ENCODE measurements at regions not wholly inside any gene's neighbourhood (a gene's known extent, or its start where the extent isn't known, plus 50 kb on each side); places are given as distances from the start of the nearest gene placed in this dataset.
"Not testable (repeated sequence)": the region's sequence is repeated elsewhere in the genome, so short reads cannot be mapped to it uniquely, and the experiment has no call there.

DNA sequence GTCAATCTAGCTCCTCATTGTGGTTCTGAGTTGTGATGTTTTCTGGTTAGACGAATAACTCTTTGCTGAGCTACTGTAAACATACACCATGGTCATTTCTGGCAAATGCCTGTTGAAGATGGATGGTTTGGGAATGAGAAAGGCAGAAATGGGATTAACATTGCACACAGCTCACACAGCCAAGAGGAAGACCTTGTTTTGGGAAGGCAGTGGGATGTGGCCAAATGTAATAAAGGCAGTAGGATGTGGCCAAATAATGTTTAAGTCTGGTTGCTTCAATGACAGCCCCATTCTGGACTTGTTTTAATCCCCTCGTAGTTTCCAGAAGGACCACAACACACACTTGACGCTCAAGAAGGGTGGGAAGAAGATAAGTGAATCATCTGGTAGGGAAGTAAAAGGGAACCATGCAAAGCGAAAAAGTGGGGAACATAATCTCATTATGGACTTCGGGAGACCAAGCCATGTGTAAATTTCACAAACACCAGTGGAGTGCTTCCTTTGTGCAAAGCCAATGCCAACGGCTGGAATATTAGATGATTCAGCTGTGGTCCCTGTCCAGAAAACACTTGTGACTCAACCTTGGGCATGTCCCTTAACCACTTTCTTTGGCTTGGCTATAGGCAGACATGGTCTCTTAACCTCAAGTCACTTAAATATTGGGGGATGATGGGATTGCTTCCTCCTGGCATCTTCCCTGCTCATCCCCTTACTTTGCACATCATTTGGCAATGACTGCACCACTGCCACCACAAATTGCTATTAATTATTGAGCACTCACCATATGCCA, 284.4 kb upstream of the CRY1 start:
- no peak for DNase-seq

DNA sequence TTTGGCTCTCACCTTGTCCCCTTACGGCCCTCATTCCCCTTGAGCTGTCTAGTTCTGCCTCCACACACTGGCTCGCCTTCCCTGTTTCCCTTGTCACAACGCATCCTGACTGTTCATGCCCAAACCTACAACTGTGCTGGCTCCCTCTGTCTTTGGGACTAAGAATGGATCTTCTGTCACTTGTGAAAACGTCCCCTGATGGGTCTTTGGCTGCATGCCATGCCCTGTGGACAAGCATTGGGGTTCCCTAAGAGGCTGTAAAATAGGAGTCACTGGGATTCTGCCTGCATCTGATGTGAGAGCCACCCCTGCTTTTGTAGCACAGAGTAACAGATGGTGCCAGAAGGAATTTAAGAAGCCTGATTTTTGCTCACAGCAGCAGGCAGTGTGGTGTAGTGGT, 285.3 kb upstream of the CRY1 start:
- no peak for DNase-seq

DNA sequence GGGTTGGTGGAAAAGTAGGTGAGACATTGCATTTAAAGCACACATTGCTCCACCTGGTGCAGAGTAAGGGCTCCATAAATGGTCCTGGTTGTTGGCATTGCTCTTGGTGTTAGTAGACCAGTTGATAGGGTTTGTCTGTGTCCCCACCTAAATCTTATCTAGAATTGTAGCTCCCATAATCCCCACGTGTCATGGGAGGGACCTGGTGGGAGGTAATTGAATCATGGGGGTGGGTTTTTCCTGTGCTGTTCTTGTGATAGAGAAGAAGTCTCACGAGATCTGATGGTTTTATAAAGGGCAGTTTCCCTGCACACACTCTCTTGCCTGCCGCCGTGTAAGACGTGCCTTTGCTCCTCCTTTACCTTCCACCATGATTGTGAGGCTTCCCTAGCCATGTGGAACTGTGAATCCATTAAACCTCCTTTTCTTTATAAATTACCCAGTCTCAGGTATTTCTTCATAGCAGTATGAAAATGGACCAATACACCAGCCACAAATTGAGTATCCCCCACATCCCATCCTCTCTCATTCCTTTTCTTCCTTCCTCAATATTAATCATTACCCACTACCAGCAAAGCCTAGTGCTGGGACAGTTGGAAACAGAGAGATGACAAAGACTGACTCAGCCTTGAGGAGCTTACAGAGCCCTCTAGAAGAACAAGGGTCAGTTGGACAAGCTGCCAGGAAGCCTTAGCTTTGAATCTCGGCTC, 285.9 kb upstream of the CRY1 start:
- DNase-seq: not testable (repeated sequence)

DNA sequence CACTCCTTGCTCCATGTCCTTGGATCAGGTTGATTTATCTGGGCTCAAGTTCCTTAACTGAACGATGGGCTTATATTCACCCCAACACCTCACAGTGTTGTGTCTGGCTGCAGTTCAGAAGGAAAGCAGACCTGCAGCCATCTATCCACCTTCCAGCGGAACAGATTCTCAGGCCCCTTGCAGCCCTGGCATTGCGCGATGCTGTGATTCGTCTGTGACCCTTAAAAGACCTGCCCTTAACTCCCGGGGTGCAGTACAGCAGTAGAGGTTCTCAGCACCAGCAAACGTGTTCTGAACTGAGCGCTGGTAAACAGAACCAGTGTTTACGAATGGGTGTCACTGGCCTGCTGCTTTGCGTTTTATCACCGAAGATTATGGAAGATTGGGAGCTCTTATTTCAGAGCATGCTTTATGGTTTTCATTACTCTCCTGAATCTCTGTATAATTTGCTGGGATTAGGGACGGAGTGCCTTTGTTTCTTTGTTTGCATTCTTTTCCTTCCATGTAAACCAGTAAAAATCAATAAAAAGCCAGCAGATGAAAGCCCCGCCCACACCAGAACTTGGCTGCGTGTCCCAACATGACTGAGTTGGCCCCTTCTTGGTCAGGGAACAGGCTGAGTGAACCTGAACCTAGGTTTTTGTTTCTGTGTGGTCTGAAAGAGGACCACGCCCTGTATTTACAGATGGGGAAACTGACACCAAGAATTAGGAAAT, 286.7 kb upstream of the CRY1 start:
- DNase-seq: no peak

DNA sequence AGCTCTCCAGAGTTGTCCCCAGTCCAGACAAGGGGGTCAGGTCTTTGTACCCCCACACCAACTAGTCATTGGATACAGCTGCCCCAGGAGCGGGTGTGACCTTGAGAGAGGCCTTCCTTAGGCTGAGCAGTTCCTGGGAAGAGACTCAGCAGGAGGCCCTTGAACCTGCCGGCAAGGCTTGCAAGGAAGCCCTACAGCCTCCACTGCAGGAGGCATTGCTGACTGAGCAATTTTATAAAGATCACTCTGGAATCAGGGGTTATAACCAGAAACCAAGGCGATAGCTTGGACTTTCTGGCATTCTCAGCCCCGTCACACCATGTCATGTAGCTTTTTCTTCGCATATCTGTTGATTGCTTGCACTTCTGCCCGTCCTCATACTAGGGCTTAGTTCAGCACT, 291.3 kb upstream of the CRY1 start:
- no peak for DNase-seq

DNA sequence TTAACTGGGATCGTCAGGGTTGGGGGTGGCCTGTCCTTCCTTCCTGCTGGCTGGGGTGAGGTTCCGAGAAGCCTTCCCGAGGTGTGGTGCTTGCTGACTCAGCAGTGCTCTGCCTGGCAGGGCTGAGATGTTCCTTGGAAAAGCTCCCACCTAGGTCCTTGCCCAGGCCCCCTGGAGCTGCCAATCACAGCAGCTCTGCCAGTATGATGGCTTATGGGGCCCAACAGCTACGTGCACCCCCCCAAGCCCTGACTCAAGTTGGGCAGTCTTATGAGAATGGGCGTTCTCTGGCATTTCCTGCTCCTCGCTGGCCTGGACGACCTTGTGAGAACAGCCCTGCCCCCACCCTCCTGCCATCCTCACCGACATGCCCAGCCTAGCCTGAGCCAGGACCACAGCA, 292.2 kb upstream of the CRY1 start:
- DNase-seq: no peak

DNA sequence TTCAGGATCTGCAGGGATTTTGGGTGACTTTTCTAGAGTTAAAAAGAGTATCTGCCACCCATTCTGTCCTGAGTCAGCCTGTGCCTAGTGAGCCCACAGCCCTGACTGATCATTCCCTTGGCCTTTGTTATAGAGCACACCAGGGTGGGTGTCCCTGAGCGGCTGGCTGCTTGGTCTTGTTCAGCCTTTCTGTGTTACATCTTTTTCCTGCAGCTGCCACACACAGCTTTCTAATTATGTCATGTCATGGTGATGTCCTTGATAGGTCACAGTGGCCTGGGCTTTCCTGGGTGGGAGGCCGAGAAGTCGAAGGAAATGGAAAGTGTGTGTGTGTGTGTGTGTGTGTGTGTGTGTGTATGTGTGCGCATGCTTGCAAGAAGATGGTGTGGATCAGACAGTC, 293.2 kb upstream of the CRY1 start:
- no peak for DNase-seq

DNA sequence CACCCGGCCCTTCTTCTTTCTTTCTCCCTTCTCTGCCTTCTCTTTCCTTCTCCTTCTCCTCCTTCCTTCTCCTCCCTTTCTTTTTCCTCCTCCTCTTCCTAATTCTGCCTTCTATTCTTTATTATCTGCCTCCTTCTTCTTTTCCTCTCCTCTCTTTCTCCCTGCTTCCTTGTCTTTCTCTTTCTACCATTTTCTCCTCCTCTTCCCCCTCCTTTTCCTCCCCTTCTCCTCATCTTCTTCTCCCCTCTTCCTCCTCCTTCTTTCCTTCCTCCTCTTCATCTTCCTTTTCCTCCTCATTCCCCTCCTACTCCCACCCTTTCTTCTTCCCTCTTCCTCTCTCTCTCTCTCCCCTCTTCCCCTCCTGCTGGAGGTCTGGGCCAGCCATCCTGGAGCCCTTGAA, 294.9 kb upstream of the CRY1 start:
- no peak for DNase-seq

DNA sequence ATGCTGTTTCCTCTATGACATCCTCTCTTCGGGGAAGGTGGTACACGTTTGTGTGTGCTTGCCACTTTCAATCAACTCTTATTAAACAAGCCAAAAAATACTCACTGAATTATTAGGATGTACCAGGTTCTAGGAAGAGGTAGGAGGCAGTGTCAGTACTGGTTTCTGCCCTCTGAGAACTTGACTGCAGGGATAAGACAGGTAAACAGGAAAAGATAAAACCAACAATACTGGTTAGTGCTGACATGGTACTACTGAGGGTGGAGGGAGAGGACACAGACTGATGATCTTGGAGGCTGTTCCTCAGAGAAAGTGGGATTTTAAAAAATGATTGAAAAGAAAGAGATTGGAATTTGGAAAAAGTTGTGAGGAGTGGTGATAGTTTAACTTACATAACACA, 295.2 kb upstream of the PWP1 start:
- no peak for DNase-seq

DNA sequence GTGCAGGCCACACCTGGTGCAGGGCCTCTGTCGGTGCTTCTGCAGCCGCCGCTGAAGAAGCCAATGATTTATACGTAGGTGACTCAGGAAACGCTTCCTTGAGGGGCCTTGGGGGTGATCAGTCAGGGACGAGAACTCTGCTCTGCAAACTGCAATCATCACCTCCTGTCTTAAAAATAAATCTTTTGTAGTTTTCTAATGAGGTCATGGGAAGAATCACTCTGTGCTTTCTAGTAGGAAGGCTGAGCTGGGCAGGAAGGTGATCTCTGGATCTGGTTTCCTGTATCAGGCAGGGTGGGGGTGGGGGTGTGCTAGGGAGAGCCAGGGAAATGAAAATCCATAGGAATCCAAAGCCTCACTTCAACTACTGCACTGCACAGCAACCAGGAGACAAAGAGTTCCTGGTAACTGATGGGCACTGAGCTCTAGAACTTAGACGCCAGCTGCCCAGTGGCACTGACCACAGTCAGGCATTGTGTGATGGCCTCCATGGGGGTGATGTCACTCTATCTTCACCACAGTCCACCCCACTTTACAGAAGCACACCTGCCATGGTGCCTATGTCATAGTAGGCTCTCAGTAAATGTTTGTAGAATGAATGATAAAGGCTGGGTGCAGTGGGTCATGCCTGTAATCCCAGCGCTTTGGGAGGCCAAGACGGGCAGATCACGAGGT, 292.4 kb upstream of the PWP1 start:
- no peak for DNase-seq

DNA sequence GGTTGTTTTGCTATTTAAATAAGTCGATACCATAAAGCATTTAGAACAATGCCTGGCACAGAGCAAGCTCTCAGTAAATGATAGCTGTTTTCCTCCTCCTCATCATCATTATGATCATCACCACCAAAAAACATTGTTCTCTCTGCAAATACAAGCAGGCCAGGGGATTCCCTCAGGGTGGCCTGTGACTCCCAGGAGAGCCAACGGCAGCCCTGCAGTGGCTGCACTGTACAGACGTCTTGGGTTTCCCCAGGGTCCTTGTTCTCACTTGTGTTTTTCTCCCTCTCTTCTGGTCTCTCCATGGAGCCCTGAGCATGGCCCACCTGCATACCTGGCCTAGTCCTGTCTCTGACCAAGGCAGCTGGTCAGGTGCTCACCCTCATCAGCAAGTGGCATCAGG, 290.9 kb upstream of the PWP1 start:
- DNase-seq: no peak

DNA sequence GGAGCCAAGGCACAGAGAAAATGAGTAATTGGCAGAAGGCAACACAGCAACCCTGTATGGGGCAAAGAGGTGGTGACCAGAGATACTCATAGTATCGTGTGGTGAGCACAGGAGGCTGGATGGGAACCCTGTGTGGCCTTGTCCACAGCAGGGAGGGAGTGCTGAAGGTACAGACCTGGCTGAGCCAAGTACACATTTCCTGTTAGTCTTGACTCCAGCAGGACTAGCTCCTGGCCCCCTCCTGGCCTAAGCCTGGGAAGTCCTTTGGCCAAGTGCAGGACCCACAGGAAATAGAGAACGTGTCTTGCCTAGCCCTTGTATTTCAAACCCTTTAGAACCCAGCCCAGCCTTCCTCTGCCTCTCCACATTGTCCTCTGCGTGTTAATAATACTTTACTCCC, 289.8 kb upstream of the PWP1 start:
- no peak for DNase-seq

DNA sequence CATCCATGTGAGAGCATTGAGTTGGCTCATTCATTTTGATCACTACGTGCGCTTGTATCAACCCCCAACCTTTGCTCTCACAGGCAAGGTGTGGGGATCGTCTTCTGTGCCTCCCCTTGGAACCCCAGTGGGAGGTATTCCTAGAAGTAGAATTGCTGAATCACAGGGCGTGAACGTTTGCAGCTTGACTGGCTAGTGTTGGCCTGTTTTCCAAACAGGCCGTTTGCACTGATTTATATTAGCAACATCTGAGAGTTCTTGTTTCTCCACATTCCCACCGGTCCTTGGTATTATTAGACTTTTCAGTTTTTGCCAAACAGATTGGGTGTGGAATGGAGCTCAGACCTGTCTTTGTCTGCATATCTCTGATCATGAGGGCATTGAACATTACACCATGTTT, 288.6 kb upstream of the PWP1 start:
- no peak for DNase-seq

DNA sequence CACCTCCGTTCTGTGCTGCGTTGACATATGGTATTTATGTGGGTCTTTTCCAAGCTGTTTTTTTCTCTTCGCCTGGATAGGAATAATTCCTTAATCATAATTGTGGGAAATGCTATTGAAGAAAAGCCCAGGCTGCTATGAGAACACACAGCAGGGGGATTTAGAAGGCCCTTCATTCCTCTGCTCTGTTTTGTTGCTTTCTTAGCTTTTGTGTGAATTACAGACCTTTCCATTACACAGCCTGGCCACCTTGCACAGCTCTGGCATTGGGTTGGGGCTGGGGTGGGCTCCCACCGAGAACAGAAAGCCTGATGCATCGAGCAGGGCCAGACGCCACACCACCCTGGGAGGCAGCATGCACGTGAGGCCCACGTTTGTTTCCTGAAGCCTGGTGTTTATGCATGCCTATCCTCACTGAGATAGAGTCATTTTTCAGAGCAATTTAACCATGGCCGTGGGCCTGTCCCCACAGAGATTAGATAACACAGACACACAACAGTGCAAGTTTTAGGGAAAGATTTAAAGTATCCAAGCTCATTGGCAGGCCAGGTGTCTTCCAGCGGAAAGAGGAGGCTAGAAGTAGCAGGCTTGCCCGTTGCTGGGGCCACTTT, 287.6 kb upstream of the PWP1 start:
- DNase-seq: no peak

DNA sequence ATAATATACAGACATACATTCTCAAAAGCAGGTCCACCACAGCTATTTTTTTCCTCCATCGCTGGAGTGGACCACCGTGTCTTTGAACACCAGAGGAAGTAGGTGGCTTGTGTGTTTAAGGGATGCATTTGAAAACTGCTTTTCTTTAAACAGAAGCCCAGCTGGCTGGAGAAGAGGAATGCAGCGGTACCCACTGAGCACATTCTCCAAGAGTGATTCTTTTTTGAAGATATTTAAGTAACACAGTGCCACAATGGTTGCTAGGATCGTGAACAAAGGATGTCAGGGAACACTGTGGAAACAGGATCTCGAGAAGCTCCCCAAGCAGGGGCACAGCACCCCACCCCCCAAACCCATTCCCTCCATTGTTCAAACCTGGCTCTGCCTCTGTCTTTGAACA, 286.6 kb upstream of the PWP1 start:
- DNase-seq: no peak

DNA sequence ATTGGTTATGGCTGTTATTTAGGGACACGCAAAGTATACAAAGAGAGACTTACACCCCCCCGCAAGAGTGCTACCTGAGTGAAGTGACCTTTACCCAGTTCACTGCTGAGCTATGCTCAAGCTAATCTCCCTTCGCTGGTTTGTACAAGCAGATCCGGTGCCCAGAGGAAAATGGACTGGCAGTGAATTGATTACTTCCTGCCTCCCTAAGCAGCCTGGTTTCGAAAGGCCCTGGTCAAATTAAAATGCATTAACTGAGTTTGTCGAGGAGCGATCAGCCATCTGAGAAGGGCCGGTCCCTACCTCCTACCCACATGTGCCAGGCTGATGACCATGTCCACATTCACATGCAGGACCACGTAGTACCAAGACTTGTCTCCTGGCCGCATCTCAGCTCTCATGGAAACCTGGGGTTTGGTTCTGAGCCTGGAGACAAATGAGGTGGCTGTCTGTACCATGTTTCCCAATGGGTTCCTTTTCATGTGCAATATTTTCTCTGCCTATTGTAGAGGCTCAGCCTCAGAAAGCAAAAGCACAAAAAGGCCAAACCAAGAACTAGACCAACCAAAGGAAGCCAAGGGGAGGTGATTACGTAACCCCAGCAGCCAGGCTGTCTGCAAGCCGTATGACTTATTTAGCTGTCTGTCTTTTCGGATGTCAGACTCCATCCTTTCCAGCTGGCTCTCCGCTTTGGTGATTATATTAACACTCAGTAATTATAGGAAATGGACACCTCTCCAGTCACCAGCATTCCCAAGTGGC, 284.7 kb upstream of the PWP1 start:
- no peak for DNase-seq

DNA sequence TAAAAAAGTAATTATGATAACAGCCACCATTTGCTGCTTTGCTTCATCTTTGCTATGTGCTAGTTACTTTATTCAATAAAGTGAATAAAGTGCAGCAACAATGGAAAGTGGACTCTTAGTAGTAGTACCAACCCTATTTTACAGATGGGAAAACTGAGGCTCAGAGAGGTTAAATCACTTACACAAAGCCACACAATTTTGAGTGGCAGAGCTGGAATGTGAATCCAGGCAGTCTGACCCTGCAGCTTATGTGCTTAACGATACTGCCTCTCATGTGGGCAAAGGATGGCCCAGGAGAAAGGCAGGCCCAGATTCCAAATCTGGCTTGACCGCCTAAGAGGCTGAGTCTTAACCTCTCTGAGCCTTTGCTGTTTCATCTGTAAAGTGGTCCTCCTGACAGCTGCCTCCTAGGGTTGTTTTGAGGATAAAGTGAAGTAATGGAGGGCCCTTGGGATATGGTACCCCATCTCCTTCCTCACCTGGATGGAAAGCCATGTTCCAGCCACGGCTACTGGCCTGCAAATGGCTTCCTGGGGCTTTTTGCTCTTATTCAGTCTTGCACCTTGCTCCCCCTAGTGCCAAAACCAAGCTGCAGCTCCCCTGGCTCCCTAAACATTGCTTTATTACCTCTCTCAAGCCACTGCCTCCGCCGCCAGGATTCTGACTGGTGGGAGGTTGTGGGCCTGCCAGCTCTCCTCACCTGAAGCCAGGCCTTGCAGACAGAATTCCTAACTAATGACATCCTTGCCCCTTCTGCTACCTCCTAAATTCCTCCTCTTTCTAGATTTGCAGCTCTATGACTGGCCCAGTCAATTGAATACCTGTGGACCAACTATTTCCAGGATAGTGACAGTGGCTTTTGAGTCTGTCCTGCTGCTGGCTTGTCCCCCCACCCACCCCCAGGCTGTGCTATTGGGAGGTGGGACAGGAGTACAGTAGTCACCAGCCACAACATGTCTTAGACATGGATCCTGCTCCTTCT, 283.3 kb upstream of the PWP1 start:
- DNase-seq: no peak

DNA sequence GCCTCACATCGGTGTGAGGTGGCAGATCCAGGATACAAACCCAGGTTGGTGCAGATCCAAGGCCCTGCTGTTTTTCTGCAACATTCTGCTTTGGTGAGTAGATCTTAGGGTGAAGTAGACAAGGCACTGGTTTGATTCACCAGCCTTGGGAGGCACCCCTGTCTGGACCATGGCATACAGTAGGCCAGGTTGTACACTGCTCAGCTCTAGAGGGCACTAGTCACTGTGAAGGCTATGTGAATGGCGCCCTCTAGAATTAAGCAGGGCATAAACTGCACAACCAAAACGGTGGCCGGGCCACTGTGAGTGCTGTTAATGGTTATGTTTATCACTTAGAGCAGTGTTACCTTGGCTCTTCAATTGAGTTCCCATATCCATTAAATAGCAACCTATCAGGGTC, 280.6 kb upstream of the PWP1 start:
- no peak for DNase-seq

DNA sequence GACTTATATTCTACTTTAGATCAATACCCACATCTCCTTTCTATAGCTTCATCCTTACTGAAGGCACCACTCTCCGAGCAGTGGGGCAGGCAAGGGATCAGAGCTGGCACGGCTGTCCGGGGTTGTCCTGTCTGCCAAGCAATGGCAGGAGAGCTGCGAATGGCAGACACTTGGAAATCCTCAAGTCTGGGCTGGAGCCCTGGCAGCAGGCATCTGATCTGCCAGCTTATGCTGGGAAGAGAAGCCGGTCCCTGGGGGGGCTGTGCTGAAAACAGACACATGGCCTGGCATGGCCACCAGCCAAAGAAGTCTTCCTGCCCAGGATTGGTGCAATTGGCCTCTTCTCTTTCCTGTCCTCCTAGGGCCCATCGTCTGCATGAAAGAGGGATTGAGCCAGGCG, 280.2 kb upstream of the PWP1 start:
- no peak for DNase-seq

DNA sequence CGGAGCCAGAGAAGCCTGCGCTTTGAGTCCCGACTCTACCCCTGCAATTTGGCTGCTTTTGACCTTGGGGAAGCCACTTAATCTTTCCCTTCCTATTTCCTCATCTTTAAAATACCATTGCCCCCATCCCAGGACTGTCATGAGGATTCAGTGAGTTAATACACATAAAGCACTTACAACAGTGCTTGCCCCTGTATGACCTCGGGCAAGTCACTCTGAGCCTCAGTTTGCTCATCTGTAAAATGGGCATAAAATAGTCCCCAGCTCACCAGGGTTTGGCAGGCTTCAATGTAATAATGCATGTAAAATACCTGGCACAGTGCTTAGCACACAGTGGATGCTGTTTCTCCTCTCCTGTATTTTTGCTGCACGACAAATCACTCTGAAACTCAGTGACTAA, 278.7 kb upstream of the PWP1 start:
- DNase-seq: no peak
